DND-41 (cell line): ENCODE measurements at regions not wholly inside any gene's neighbourhood (a gene's known extent, or its start where the extent isn't known, plus 50 kb on each side); places are given as distances from the start of the nearest gene placed in this dataset.
"Not testable (repeated sequence)": the region's sequence is repeated elsewhere in the genome, so short reads cannot be mapped to it uniquely, and the experiment has no call there.

Experiments
- ATAC-seq: fragments of 200-7000 bp; cut with Tn5 transposase; 3 replicates; pipeline ENCODE4 v1.9.1; 2021; ENCODE audit warnings: low read depth; ENCODE audit not compliant: insufficient read depth
- DNase-seq: peaks from one replicate; pipeline ENCODE4 v3.0.0-alpha.2; 2020
- H2AFZ ChIP-seq: 2 replicates; pipeline ENCODE4 v1.6.0; 2012; ENCODE audit warnings: low read depth, low read length
- H3K27ac ChIP-seq: 2 replicates; pipeline ENCODE4 v1.5.1; 2012; ENCODE audit warnings: low read length, inconsistent platforms
- H3K27me3 ChIP-seq: fragments of 200-600 bp; sonication (generic); 2 replicates; pipeline ENCODE4 v1.6.0; 2012; ENCODE audit warnings: low read length, mild to moderate bottlenecking, inconsistent platforms; ENCODE audit not compliant: insufficient read depth, poor library complexity
- H3K36me3 ChIP-seq: 2 replicates; pipeline ENCODE4 v1.5.1; 2012; ENCODE audit warnings: low read length, inconsistent platforms; ENCODE audit not compliant: insufficient read depth
- H3K4me1 ChIP-seq: 2 replicates; pipeline ENCODE4 v1.5.1; 2012; ENCODE audit warnings: mild to moderate bottlenecking, low read length; ENCODE audit not compliant: insufficient read depth
- H3K4me2 ChIP-seq: 2 replicates; pipeline ENCODE4 v1.6.0; 2012; ENCODE audit warnings: mild to moderate bottlenecking, moderate library complexity, low read length, inconsistent platforms; ENCODE audit not compliant: insufficient read depth
- H3K4me3 ChIP-seq, 2 experiments: fragments of 200-600 bp in 1 of 2; shearing (Covaris generic) in 1 of 2; 2 replicates each; pipeline ENCODE4 v1.5.1; 2012 to 2016; ENCODE audit warnings: inconsistent platforms in 2 of 2, low read length in 2 of 2, mild to moderate bottlenecking in 2 of 2, low read depth in 1 of 2, moderate library complexity in 1 of 2
- H3K79me2 ChIP-seq: 2 replicates; pipeline ENCODE4 v1.6.0; 2012; ENCODE audit warnings: low read length, inconsistent platforms; ENCODE audit not compliant: insufficient read depth
- H3K9ac ChIP-seq: 2 replicates; pipeline ENCODE4 v1.6.0; 2012; ENCODE audit warnings: low read depth, mild to moderate bottlenecking, inconsistent platforms, low read length, moderate library complexity
- H3K9me3 ChIP-seq: 2 replicates; pipeline ENCODE4 v1.5.1; 2012; ENCODE audit warnings: low read length, moderate library complexity, mild to moderate bottlenecking, inconsistent platforms; ENCODE audit not compliant: insufficient read depth, severe bottlenecking
- H4K20me1 ChIP-seq: 2 replicates; pipeline ENCODE4 v1.6.0; 2012; ENCODE audit warnings: low read length; ENCODE audit not compliant: insufficient read depth
- CTCF ChIP-seq: IDR thresholded peaks from 2 replicates; pipeline ENCODE4 v1.5.1; 2012; ENCODE audit warnings: borderline replicate concordance, low read length, moderate library complexity, mild to moderate bottlenecking; ENCODE audit not compliant: poor library complexity, severe bottlenecking; ENCODE audit errors: extremely low read depth
- EZH2 ChIP-seq: IDR thresholded peaks from 3 replicates; pipeline ENCODE4 v1.6.1; 2012; ENCODE audit warnings: borderline replicate concordance, low read depth, mild to moderate bottlenecking, moderate library complexity, low read length, inconsistent platforms; ENCODE audit not compliant: severe bottlenecking

- Histone ChIP-seq H3K36me3 (no peaks in the 10 kb centered on the region), H3K27me3 (no peaks in the 10 kb centered on the region), H4K20me1 (no peaks in the 10 kb centered on the region), H3K4me1 (no peaks in the 10 kb centered on the region), H3K4me3 (no peak overlapping the region), H3K4me2 (no peak overlapping the region), H3K9me3 (no peaks in the 10 kb centered on the region), H3K27ac (no peak overlapping the region), H3K79me2 (no peaks in the 10 kb centered on the region), H2AFZ (no peak overlapping the region), H3K9ac (no peak overlapping the region)
- no peak for TF ChIP-seq EZH2
- TF ChIP-seq CTCF: no peak
- no peak for DNase-seq
- ATAC-seq: no peak
Observed at GRCh38 chr14:23763394-23763793, 127.2 kb downstream of the DHRS2 start.

- Histone ChIP-seq H3K4me3 (no peak overlapping the region), H3K4me2 (no peak overlapping the region), H3K36me3 (no peaks in the 10 kb centered on the region), H3K9me3 (no peaks in the 10 kb centered on the region), H3K27me3 (no peaks in the 10 kb centered on the region), H4K20me1 (no peaks in the 10 kb centered on the region), H3K79me2 (no peaks in the 10 kb centered on the region), H3K4me1 (no peaks in the 10 kb centered on the region), H2AFZ (no peak overlapping the region), H3K9ac (no peak overlapping the region), H3K27ac (no peak overlapping the region)
- DNase-seq (no peak), ATAC-seq (no peak)
- no peak for TF ChIP-seq CTCF
- no peak for TF ChIP-seq EZH2
Observed at GRCh38 chr14:23766737-23767401, 130.7 kb downstream of the DHRS2 start.

DNA sequence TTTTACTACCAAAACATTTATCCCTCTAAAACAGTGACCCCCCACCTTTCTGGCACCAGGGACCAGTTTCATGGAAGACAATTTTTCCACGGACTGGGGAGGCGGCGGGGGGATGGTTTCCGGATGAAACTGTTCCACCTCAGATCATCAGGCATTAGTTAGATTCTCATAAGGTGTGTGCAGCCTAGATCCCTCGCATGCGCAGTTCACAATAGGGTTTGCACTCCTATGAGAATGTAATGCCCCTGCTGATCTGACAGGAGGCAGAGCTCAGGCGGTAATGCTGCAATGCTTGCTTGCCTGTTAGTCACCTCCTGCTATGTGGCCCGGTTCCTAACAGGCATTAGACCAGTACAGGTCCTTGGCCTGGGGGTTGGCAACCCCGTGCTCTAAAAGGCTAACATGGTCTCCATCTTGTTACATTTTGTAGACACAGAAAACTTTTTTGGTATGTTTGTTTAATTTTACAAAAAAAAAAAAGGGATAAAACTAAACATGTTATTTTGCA, 133.1 kb downstream of the DHRS2 start:
- H3K4me2 ChIP-seq, H2AFZ ChIP-seq, H3K9me3 ChIP-seq, H3K36me3 ChIP-seq, H3K27ac ChIP-seq, DNase-seq, H3K4me3 ChIP-seq, H3K4me1 ChIP-seq, ATAC-seq, H4K20me1 ChIP-seq, H3K79me2 ChIP-seq, H3K27me3 ChIP-seq, H3K9ac ChIP-seq: not testable (repeated sequence)

GRCh38 chr14:23773981-23774380, 137.8 kb downstream of the DHRS2 start:
- Histone ChIP-seq H4K20me1 (no peaks in the 10 kb centered on the region), H3K9ac (no peak overlapping the region), H3K27me3 (no peaks in the 10 kb centered on the region), H2AFZ (no peak overlapping the region), H3K4me1 (no peaks in the 10 kb centered on the region), H3K4me2 (no peak overlapping the region), H3K4me3 (no peak overlapping the region), H3K36me3 (no peaks in the 10 kb centered on the region), H3K27ac (no peak overlapping the region), H3K79me2 (no peaks in the 10 kb centered on the region), H3K9me3 (no peaks in the 10 kb centered on the region)
- no peak for TF ChIP-seq CTCF
- no peak for TF ChIP-seq EZH2
- no peak for ATAC-seq
- DNase-seq: no peak
